ENCODE measurements at regions not wholly inside any gene's neighbourhood (a gene's known extent, or its start where the extent isn't known, plus 50 kb on each side); places are given as distances from the start of the nearest gene placed in this dataset.

DNA sequence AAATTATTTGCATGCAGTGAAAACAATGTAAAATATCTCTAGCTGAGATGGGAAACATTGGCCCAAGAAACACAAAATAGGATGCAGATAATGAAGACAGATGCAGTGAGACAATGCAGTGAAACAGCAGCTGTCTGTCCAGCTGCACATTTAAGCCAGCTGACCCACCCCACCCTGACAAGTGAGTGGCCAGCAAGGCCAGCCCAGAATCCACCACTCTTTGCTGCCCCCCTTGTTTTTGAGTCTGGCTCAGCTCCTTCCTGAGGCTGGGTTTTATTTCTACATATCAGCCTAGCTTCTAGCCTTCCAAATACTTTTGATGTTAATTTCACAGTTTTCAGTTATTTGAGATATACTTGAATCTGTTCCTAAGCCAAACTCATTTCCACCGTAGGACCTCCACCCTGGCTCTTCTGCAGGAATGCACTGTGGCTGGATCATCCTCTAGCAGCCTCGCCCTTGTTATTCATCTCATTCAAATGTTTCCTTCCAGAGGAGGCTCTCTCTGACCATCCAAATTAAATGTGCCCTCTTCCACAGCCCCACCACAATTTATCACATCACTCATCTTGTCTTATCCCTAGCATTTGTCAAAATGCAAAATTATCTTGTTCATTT is 154.1 kb upstream of the POU2AF2 start:
- TF ChIP-seq, protein P1, sequence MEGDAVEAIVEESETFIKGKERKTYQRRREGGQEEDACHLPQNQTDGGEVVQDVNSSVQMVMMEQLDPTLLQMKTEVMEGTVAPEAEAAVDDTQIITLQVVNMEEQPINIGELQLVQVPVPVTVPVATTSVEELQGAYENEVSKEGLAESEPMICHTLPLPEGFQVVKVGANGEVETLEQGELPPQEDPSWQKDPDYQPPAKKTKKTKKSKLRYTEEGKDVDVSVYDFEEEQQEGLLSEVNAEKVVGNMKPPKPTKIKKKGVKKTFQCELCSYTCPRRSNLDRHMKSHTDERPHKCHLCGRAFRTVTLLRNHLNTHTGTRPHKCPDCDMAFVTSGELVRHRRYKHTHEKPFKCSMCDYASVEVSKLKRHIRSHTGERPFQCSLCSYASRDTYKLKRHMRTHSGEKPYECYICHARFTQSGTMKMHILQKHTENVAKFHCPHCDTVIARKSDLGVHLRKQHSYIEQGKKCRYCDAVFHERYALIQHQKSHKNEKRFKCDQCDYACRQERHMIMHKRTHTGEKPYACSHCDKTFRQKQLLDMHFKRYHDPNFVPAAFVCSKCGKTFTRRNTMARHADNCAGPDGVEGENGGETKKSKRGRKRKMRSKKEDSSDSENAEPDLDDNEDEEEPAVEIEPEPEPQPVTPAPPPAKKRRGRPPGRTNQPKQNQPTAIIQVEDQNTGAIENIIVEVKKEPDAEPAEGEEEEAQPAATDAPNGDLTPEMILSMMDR (IDR thresholded peaks at IDR 0.05): no peak
- TF ChIP-seq POLR2A (IDR thresholded peaks at IDR 0.05): no peak
